Panc1 (cell line): ENCODE measurements at regions not wholly inside any gene's neighbourhood (a gene's known extent, or its start where the extent isn't known, plus 50 kb on each side); places are given as distances from the start of the nearest gene placed in this dataset.

Experiments
- ATAC-seq: fragments of 200-7000 bp; cut with Tn5 transposase; 2 replicates; pipeline ENCODE4 v1.9.1; 2020; ENCODE audit warnings: mild to moderate bottlenecking, moderate library complexity
- BruUV-seq: library from RNA; stranded (reverse); fragments of 400-500 nt; replicated peaks from 2 replicates; lab custom pipeline; 2021; lab: Mats Ljungman, UMichigan
- CTCF ChIA-PET: fragments of 300-600 bp; sonication (Branson Sonifier 250); formaldehyde crosslinking; loops from one replicate; lab custom pipeline; 2022; ENCODE audit warnings: antibody characterized with exemption; lab: Charles Lee
- POLR2A ChIA-PET: fragments of 300-600 bp; sonication (Branson Sonifier 250); formaldehyde crosslinking; loops from one replicate; lab custom pipeline; 2022; ENCODE audit warnings: antibody characterized with exemption; lab: Charles Lee
- DNase-seq: peaks from one replicate; pipeline ENCODE4 v3.0.0-alpha.2; 2010; ENCODE audit warnings: low read depth, low spot score
- H3K27ac ChIP-seq: 2 replicates; pipeline ENCODE4 v1.5.1; 2011; ENCODE audit warnings: mild to moderate bottlenecking, low read length, inconsistent platforms
- H3K27me3 ChIP-seq: fragments of 200-500 bp; sonication (Bioruptor generic); 2 replicates; pipeline ENCODE4 v1.6.0; 2014; ENCODE audit warnings: low read length, inconsistent platforms; ENCODE audit not compliant: control insufficient read depth, insufficient read depth
- H3K36me3 ChIP-seq: fragments of 200-500 bp; sonication (Bioruptor generic); 2 replicates; pipeline ENCODE4 v1.5.1; 2014; ENCODE audit warnings: inconsistent platforms, mild to moderate bottlenecking, low read length, moderate library complexity; ENCODE audit not compliant: control insufficient read depth, insufficient read depth
- H3K4me1 ChIP-seq: 2 replicates; pipeline ENCODE4 v1.5.1; 2011; ENCODE audit warnings: inconsistent platforms, mild to moderate bottlenecking, low read length, moderate library complexity; ENCODE audit not compliant: control insufficient read depth, insufficient read depth
- H3K4me3 ChIP-seq, 2 experiments: 2 replicates each; pipeline ENCODE4 v1.5.1; 2011 to 2012; ENCODE audit warnings: low read depth in 2 of 2, low read length in 2 of 2, mild to moderate bottlenecking in 2 of 2, inconsistent platforms in 1 of 2, moderate library complexity in 1 of 2
- H3K9me3 ChIP-seq: fragments of 200-500 bp; sonication (Bioruptor generic); 2 replicates; pipeline ENCODE4 v1.5.1; 2014; ENCODE audit warnings: low read depth, mild to moderate bottlenecking, inconsistent platforms, low read length, moderate library complexity; ENCODE audit not compliant: control insufficient read depth, insufficient read depth
- CTCF ChIP-seq: fragments of 450-650 bp; IDR thresholded peaks from 2 replicates; pipeline ENCODE4 v1.5.1; 2017; ENCODE audit warnings: mild to moderate bottlenecking
- POLR2AphosphoS5 ChIP-seq: IDR thresholded peaks from 2 replicates; pipeline ENCODE4 v1.6.1; 2012; ENCODE audit warnings: mild to moderate bottlenecking, low read depth, low read length, moderate library complexity
- SIN3A ChIP-seq: IDR thresholded peaks from 2 replicates; pipeline ENCODE4 v1.6.1; 2012; ENCODE audit warnings: low read depth, mild to moderate bottlenecking, low read length, moderate library complexity, borderline replicate concordance; ENCODE audit not compliant: insufficient read depth
- TCF7L2 ChIP-seq: IDR thresholded peaks from 2 replicates; pipeline ENCODE4 v1.6.1; 2011; ENCODE audit warnings: mild to moderate bottlenecking, low read depth, low read length, inconsistent platforms
- in situ Hi-C: cut with HindIII; loops from 2 replicates; pipeline ENCODE4 v1.10.0; 2016; ENCODE audit warnings: low sequenced_read_pairs, low pct_unique_long_range_greater_than_20kb
- intact Hi-C: fragments of 100-400 bp; cut with micrococcal nuclease; formaldehyde crosslinking; loops from one replicate; pipeline ENCODE4 v1.10.0; 2022; ENCODE audit not compliant: unreplicated experiment
- TF ChIP-seq, protein P1 (sequence below), 2 experiments: IDR thresholded peaks; 2 replicates each; pipeline ENCODE4 v1.6.1; 2011 to 2012; ENCODE audit warnings: low read depth in 2 of 2, control low read depth in 1 of 2, low read length in 1 of 2, mild to moderate bottlenecking in 1 of 2, moderate library complexity in 1 of 2; ENCODE audit not compliant: insufficient read depth in 1 of 2

DNA sequence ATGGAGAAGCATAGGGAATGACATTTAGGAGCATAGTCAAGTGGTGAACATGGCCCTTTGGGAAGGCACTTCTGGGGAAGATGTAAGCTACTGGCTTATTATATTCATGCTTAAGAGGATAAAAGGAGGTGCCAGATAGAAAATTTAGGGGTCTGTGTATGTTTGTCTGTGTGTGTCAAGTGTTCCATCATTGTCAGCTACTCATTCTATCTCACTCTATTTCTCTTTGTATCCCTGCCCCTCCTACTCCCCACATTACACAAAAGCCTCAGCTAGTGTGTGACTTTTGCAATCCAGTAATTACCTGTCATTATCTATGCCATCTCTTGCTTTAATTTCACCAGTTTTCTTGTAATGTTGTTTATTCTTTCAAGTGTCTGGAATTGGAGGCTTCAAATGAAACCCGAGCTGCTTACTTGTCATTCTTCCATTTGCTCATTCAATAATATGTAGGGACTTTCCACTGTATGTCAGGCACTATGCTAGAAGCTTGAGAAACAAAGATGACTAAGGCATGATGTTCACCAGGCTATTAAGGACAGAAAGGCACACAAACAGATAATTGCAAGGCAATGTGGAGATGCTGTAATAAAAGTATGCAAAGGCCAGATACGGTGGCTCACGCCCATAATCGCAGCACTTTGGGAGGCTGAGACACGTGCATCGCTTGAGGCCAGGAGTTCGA lies 229.8 kb upstream of the TEX13C start:
- no peaks in the 10 kb centered on the region for H3K27me3 ChIP-seq
- intact Hi-C loops: no loop called here
- H3K4me1 ChIP-seq: no peaks in the 10 kb centered on the region
- no peaks in the 10 kb centered on the region for H3K36me3 ChIP-seq
- POLR2A ChIA-PET: no interaction called here
- H3K4me3 ChIP-seq: no peak overlapping the region
- in situ Hi-C loops: no loop called here
- CTCF ChIA-PET: no interaction called here
- ATAC-seq (no peak), DNase-seq (no peak)
- no peak overlapping the region for H3K27ac ChIP-seq
- H3K9me3 ChIP-seq: no peaks in the 10 kb centered on the region
- BruUV-seq: no TSS peak
- TF ChIP-seq, protein P1, sequence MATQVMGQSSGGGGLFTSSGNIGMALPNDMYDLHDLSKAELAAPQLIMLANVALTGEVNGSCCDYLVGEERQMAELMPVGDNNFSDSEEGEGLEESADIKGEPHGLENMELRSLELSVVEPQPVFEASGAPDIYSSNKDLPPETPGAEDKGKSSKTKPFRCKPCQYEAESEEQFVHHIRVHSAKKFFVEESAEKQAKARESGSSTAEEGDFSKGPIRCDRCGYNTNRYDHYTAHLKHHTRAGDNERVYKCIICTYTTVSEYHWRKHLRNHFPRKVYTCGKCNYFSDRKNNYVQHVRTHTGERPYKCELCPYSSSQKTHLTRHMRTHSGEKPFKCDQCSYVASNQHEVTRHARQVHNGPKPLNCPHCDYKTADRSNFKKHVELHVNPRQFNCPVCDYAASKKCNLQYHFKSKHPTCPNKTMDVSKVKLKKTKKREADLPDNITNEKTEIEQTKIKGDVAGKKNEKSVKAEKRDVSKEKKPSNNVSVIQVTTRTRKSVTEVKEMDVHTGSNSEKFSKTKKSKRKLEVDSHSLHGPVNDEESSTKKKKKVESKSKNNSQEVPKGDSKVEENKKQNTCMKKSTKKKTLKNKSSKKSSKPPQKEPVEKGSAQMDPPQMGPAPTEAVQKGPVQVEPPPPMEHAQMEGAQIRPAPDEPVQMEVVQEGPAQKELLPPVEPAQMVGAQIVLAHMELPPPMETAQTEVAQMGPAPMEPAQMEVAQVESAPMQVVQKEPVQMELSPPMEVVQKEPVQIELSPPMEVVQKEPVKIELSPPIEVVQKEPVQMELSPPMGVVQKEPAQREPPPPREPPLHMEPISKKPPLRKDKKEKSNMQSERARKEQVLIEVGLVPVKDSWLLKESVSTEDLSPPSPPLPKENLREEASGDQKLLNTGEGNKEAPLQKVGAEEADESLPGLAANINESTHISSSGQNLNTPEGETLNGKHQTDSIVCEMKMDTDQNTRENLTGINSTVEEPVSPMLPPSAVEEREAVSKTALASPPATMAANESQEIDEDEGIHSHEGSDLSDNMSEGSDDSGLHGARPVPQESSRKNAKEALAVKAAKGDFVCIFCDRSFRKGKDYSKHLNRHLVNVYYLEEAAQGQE (IDR thresholded peaks at IDR 0.05; ENCODE audit: insufficient read depth in 1 of 2, low read depth in 2 of 2, low read length in 1 of 2): no peak
- no peak for TF ChIP-seq SIN3A
- no peak for TF ChIP-seq POLR2AphosphoS5
- TF ChIP-seq TCF7L2: no peak
- TF ChIP-seq CTCF: no peak

GRCh38 chrX:125093852-125094251 lies 225.8 kb upstream of the TEX13C start:
- H3K9me3 ChIP-seq: no peaks in the 10 kb centered on the region
- ChIA-PET POLR2A (no interaction called here), CTCF (no interaction called here)
- intact Hi-C loops: no loop called here
- no peak for TF ChIP-seq CTCF
- TF ChIP-seq POLR2AphosphoS5: no peak
- TF ChIP-seq, protein P1 (IDR thresholded peaks at IDR 0.05; ENCODE audit: insufficient read depth in 1 of 2, low read depth in 2 of 2, low read length in 1 of 2): no peak
- TF ChIP-seq SIN3A: no peak
- TF ChIP-seq TCF7L2: no peak
- H3K27me3 ChIP-seq: no peaks in the 10 kb centered on the region
- H3K4me3 ChIP-seq: no peak overlapping the region
- DNase-seq (no peak), ATAC-seq (no peak)
- in situ Hi-C loops: no loop called here
- no TSS peak for BruUV-seq
- no peak overlapping the region for H3K27ac ChIP-seq
- H3K36me3 ChIP-seq: no peaks in the 10 kb centered on the region
- no peaks in the 10 kb centered on the region for H3K4me1 ChIP-seq
